ENCODE measurements at regions not wholly inside any gene's neighbourhood (a gene's known extent, or its start where the extent isn't known, plus 50 kb on each side); places are given as distances from the start of the nearest gene placed in this dataset.

- no peak for TF ChIP-seq CTCF (IDR thresholded peaks at IDR 0.05; ENCODE audit: insufficient read depth, low read depth, low read length, missing control alignments)
- no peak for DNase-seq (ENCODE audit: low read depth)
- no peak overlapping the region for H3K4me3 ChIP-seq (ENCODE audit: low read depth, low read length)
These were observed 604.7 kb upstream of the JAG1 start for GRCh38 chr20:11278461-11278860.

DNA sequence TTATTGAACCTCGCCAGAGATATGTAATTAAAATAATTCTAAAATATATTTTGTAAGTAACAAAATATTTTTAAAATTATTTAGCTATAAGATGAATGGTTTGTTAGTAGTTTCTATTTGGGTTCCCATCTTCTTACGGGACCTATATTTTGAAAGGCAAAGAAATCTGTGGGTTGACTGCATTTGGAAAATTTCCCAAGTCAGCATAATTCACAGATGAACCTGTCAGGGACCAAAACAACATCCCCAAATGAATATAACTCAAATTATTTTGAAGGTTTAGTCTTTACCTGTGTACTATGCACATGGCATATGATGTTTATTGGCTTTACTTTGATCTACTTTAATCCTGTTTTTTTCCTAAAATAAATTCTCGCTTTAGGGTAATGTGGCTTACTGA, 607.4 kb upstream of the JAG1 start:
- no peak for DNase-seq (ENCODE audit: low read depth)
- H3K4me3 ChIP-seq (ENCODE audit: low read depth, low read length) = no peak overlapping the region
- TF ChIP-seq CTCF (IDR thresholded peaks at IDR 0.05; ENCODE audit: insufficient read depth, low read depth, low read length, missing control alignments) = no peak

DNA sequence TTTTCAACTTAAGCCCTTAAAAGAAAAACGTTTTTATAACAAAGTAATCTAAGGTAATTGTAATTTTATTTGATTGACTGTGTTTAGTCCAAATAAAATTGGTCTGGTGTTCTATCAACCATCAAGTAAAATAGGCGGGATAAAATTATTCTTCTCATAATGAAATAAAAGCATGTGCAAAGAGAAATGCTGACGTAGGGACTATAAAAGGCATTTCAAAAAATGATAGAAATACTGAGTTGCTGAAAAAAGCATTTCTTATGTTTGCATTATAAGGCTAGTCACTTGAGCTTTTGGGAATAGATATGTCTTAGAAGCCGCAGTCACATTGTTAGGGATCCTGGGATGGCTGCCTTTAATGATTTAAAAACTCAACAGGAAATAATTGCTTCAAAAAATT, 608.0 kb upstream of the JAG1 start:
- no peak for DNase-seq (ENCODE audit: low read depth)
- no peak for TF ChIP-seq CTCF (IDR thresholded peaks at IDR 0.05; ENCODE audit: insufficient read depth, low read depth, low read length, missing control alignments)
- H3K4me3 ChIP-seq (ENCODE audit: low read depth, low read length) = no peak overlapping the region

GRCh38 chr20:11287126-11287525, 613.3 kb upstream of the JAG1 start:
- TF ChIP-seq CTCF (IDR thresholded peaks at IDR 0.05; ENCODE audit: insufficient read depth, low read depth, low read length, missing control alignments) = no peak
- DNase-seq (ENCODE audit: low read depth) = no peak
- H3K4me3 ChIP-seq (ENCODE audit: low read depth, low read length) = no peak overlapping the region

DNA sequence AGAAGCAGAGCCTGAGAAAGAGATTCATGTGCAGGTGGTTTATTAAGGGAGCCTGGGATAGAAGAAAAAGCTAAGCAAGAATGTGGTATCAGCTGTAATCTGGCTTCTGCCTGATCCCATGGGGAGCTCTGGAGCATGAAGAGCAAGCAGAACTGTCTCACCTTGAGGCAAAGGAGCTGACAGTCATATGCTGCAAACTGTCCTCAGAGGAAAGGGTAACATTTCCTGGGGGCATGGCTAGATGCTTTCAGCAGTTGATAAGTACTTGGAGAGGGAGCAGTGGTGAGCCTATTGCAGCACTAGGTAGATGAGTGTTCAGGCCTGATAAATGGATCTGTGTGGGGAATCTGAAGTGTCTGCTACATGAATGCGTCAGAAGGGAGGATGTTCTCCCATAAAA, 621.5 kb upstream of the BTBD3 start:
- no peak for DNase-seq (ENCODE audit: low read depth)
- no peak overlapping the region for H3K4me3 ChIP-seq (ENCODE audit: low read depth, low read length)
- TF ChIP-seq CTCF (IDR thresholded peaks at IDR 0.05; ENCODE audit: insufficient read depth, low read depth, low read length, missing control alignments) = no peak

DNA sequence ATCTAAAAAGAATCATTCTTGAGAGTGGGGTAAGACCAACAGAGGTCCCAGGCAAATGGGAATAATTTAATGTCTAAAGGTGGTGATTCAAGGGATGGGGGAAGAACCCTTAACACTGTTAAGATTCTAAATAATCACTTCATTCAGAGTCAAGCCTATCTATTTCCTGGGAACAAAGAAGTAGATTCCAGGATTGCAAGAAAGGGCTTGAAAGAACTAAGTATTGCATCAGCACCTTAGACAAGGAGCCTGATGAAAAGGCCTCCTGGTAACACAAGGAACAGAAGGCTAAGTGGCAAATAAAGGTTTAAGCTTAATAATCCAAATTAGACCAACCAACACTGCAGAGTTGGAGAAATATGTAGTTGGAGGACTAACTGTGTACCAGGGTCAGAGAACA, 620.7 kb upstream of the BTBD3 start:
- TF ChIP-seq CTCF (IDR thresholded peaks at IDR 0.05; ENCODE audit: insufficient read depth, low read depth, low read length, missing control alignments) = no peak
- no peak overlapping the region for H3K4me3 ChIP-seq (ENCODE audit: low read depth, low read length)
- no peak for DNase-seq (ENCODE audit: low read depth)

DNA sequence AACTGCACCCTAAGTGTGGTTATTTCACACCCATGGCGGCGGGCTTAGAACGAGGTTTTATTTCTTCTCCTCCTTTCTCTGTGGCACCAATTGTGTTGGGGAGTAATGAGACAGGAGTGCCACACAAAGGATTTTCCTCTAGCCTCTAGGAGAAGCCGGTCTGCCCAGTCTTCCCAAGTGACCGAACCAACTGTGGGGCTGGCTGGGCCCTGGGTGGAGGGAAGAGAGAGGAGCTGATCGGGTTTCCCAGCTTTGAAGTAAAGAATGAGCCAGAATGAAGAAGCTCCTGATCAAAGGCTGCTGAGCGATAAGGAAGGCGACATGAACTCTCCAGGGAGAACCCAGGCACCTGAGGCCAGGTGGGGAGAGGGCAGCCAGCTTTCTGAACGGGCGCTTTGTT, 616.0 kb upstream of the BTBD3 start:
- DNase-seq (ENCODE audit: low read depth) = no peak
- TF ChIP-seq CTCF (IDR thresholded peaks at IDR 0.05; ENCODE audit: insufficient read depth, low read depth, low read length, missing control alignments) = no peak
- H3K4me3 ChIP-seq (ENCODE audit: low read depth, low read length) = no peak overlapping the region
